HS-27A (cell line): ENCODE measurements at regions not wholly inside any gene's neighbourhood (a gene's known extent, or its start where the extent isn't known, plus 50 kb on each side); places are given as distances from the start of the nearest gene placed in this dataset.

Source experiments
- DNase-seq: peaks from one replicate; pipeline ENCODE4 v3.0.0-alpha.2; 2012; ENCODE audit warnings: low read depth, missing footprints

- DNase-seq: no peak
Measured at GRCh38 chr3:135473449-135473848, 492.1 kb upstream of the PPP2R3A start.

- DNase-seq: no peak
Measured at GRCh38 chr3:135487261-135487660, 478.3 kb upstream of the PPP2R3A start.

DNA sequence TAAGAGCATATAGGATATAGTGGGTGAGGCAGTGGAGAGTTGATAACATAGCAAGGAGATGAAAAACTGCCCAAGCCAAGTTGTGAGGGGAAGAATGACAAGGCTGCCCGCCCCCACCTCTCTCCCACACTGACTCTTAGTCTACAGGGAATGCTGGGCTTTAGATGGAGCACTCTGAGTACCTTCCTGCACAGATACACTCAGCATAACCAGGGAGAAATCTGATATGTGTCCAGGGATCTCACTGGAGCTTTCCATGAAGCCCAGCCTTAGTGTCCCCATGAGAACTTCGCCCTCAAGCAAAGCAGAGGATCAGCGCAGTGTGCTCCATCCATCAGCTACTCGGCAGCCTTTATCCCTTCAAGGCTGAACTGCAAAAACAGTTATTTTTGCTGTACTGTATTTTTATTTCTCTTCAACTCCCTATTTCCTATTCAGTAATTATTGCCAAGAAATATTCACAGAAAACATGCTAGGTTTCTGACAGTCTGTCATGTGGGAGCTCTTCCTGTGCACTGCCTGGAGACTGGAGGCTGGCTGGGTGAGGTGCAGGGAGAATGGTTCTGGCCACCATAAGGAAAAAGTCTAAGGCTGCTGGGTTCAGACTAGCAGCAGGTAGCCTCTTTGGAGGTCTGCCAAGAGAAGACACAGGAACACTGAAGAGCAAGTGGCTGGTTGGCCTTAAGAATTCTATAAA is 475.2 kb upstream of the PPP2R3A start:
- no peak for DNase-seq

DNA sequence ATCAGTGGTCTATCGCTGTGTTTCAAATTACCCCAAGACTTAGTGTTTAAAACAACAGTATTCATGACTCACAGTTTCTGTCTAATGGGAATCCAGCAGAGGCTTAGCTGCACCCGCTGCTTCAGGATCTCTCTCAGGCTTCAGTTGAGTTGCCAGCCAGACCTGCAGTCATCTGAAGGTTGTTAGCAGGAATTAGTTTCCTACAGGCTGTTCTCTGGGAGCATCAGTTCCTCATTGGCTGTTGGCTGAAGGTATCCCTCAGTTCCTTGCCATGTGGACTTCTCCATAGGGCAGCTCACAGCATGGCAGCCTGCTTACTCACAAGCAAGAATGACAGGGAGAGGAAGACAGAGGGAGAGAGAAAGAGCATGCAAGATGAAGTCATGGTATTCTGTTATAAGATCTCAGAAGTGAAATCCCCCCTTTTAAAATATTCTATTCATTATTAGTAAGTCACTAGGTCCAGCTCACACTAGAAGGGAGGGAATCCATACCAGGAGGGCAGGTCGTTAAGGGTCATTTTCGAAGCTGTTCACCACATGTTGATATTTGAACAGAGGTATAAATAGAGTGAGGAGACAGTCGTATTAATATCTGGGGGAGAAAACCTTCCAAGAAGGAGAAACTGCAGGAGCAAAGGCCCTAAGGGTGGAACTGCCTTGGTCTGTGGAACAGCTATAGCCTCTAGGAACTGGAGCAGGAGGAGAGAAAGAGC is 473.9 kb upstream of the PPP2R3A start:
- no peak for DNase-seq

DNA sequence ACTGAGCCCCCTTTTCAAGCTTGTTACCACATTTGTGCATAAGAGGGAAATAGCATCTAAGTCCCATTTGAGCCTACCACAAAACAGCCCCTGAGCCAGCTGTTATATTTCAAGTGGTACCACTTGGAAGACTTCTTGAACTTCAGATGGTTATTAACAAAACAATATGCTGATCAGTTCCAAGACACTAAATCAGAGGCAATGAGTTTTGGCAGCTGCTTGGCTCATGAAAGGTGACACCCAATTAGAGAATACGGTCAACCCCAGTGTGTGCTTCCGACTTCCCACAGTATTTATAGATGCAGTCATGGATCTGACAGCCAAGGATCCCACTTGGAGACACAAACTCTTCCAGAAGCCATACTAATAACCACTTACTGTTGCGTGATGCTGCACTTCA is 469.6 kb upstream of the PPP2R3A start:
- DNase-seq: no peak

DNA sequence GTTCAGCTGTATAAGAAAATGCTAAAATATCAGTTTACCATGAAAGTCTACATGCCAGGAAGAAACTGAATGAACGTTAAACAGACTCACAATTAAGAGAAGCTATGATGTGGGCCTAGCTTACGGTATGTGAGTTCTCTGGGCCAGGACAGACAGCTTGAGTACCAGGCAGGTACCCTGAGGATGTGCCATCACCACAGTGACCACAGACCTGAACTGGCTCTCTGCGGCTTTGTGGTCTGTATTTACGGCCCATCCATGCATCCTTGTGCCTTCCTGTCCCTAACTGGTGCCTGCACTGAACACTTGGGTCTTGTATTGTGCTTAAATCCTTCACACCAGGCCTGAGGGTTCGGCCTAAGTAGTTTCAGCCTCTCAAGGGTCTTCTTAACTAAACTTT is 467.5 kb upstream of the PPP2R3A start:
- DNase-seq: no peak

GRCh38 chr3:135499426-135499825 is 466.1 kb upstream of the PPP2R3A start:
- no peak for DNase-seq

GRCh38 chr3:135500034-135500433 is 465.5 kb upstream of the PPP2R3A start:
- DNase-seq: no peak

- no peak for DNase-seq
Measured at GRCh38 chr3:135503065-135503759, 462.3 kb upstream of the PPP2R3A start.

- no peak for DNase-seq
Measured at GRCh38 chr3:135503760-135504686, 461.5 kb upstream of the PPP2R3A start.

GRCh38 chr3:135513106-135514059 is 452.1 kb upstream of the PPP2R3A start:
- DNase-seq: peak; percentile 55

- no peak for DNase-seq
Measured at GRCh38 chr3:135514060-135514448, 451.5 kb upstream of the PPP2R3A start.

GRCh38 chr3:135516143-135516542 is 449.4 kb upstream of the PPP2R3A start:
- DNase-seq: no peak

DNA sequence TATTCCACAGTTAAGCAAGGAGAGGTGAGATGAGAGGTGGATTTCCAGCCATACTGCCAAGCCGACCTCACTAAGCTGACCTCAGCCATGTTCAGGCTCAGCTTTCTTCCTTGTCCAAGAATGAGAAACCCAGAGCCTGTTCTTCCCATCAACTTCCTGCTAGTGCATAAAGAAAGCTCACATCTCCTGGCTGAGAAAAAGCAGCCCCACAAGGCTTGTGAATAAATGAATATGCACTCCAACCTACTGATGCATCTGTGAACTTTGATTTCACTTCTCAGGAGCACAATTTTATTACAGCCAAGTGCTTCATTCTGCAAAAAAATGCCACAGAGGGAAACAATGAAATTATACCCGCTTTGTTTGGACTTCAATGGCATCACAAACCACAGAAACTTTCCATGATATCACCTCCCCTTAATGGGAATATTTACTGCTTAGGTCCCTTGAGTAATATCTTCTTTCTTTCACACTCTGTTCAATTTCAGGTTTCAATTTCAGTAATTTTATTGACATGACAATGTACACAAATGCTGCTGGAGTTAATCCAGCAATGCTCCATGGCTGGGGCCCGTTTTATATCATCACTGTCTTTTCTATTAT is 437.0 kb upstream of the PPP2R3A start:
- DNase-seq: no peak

- DNase-seq: no peak
Measured at GRCh38 chr3:135532021-135532420, 433.5 kb upstream of the PPP2R3A start.

DNA sequence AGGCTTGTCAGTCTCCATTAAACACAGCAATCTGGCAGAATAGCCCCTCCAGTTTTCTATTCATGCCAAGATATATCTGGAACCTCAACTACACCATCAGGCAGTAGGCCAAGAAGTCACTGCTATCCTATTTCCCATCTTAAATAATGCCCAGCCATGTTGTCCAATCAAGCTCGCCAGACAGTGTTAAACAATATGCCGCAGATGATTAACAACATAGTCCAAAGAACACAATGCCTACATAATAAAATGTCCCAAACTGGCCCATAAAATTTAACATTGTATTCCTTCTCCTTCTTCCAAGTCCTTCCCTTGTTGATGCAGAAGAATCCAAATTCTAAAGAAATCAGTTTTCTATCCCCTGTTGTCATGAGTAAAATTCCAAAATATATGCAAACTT is 427.4 kb upstream of the PPP2R3A start:
- DNase-seq: no peak

- no peak for DNase-seq
Measured at GRCh38 chr3:135539351-135539750, 426.2 kb upstream of the PPP2R3A start.

DNA sequence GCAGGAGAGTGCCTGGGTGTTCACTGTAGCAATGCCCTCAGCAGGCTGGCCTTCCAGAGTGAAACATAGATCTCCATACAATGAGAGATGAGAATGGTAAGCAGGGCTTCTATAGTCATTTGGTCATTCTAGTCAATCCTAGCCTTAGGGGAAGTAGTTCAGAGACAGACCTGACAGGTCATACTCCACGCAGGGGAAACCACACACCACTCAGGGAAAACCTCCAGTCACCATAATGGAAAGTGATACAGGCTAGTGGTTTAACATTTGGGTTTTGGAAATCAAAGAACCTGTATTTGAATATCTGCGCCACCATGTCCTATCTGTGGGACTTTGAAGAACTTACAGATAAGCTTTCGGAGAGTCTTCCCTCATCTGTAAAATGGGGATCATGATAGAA is 425.7 kb upstream of the PPP2R3A start:
- DNase-seq: no peak

DNA sequence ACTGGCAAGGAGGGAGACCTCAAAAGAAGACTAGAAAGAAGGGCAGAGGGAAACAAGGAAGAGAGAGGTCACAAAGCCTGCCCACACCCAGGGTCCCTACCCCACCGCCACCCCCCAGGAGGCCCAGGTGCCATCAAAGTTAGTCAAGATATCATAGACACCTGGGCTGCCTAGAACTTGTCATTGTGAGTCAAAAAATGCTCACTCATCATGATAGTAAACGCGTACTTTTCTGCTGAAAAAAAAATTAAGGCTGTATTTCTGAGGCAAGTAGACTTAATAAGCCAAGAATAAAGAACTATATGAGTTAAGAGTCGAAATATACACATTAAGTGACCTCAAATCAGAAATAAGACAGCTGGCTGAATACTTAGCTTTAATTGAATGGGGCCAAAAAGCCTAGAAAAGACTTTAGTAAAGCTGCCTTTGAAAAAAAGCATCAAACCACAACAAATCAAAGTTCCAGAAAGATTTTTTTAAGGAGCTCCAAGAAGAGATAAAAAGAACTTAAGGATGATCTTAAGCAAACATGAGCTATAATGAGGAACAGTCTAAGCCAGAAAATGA is 415.5 kb upstream of the PPP2R3A start:
- DNase-seq: no peak

DNA sequence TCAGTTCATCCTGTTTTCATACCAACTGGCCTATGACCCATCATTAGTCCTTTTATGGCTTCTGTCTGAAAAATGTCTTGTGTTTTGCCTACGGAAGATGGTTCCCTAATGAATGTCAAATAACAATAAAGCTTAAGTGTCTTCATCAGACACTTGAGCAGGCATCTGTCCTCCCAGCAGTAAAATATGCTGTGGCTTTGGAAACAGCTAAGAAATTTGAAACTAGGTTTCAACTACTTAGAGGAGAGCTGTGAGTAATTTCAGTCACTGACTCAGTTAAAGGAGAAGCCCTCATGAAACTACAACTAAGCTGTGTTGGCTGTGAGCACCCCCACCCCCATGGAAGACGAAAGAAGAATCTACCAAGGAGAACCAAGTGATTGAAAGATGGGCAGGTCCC is 409.4 kb upstream of the PPP2R3A start:
- no peak for DNase-seq
